Peyer's patch (tissue), 4 donors: ENCODE measurements at regions not wholly inside any gene's neighbourhood (a gene's known extent, or its start where the extent isn't known, plus 50 kb on each side); places are given as distances from the start of the nearest gene placed in this dataset.
"Not testable (repeated sequence)": the region's sequence is repeated elsewhere in the genome, so short reads cannot be mapped to it uniquely, and the experiment has no call there.

Experiments used
- DNase-seq, 3 donors: peaks; one replicate each; pipeline ENCODE4 v3.0.0-alpha.2; 2017 to 2019
- H3K27ac ChIP-seq, 4 donors: fragments of 200-600 bp; sonication (generic); one replicate each; pipeline ENCODE4 v1.5.1; 2016 to 2019
- H3K27me3 ChIP-seq, 2 donors: fragments of 200-600 bp; sonication (generic); one replicate each; pipeline ENCODE4 v1.5.1; 2019
- H3K36me3 ChIP-seq, 3 donors: fragments of 200-600 bp; sonication (generic); one replicate each; pipeline ENCODE4 v1.5.1; 2016 to 2019
- H3K4me1 ChIP-seq, 4 donors: fragments of 200-600 bp; sonication (generic); one replicate each; pipeline ENCODE4 v1.5.1; 2016 to 2019
- H3K4me3 ChIP-seq, 4 donors: fragments of 200-600 bp; sonication (generic); 1 replicate in 3 of 4; 2 replicates in 1 of 4; pipeline ENCODE4 v1.5.1; 2016 to 2019; ENCODE audit warnings: mild to moderate bottlenecking in 1 of 4
- H3K9me3 ChIP-seq, 4 donors: fragments of 200-600 bp; sonication (generic); one replicate each; pipeline ENCODE4 v1.5.1; 2016 to 2019; ENCODE audit warnings: mild to moderate bottlenecking in 1 of 4
- CTCF ChIP-seq, 6 experiments: fragments of 450-650 bp in 4 of 6; fragments of 200-600 bp in 2 of 6; sonication (generic) in 1 of 6; IDR thresholded peaks; one replicate each; pipeline ENCODE4 v1.5.1; 2017 to 2019; ENCODE audit warnings: antibody characterized with exemption in 6 of 6, mild to moderate bottlenecking in 3 of 6, moderate library complexity in 1 of 6
- POLR2A ChIP-seq, 2 donors: fragments of 450-650 bp; IDR thresholded peaks; one replicate each; pipeline ENCODE4 v1.5.1; 2017; ENCODE audit warnings: antibody characterized with exemption in 2 of 2, mild to moderate bottlenecking in 2 of 2, moderate library complexity in 2 of 2

GRCh38 chr5:113748403-113748802 lies 234.9 kb downstream of the YTHDC2 start:
- H3K4me1 ChIP-seq = no peaks in the 10 kb centered on the region
- no peaks in the 10 kb centered on the region for H3K27me3 ChIP-seq
- no peak for DNase-seq
- H3K36me3 ChIP-seq = no peaks in the 10 kb centered on the region
- no peak overlapping the region for H3K27ac ChIP-seq
- H3K9me3 ChIP-seq = no peaks in the 10 kb centered on the region
- no peak overlapping the region for H3K4me3 ChIP-seq
- TF ChIP-seq POLR2A (IDR thresholded peaks at IDR 0.05) = no peak
- no peak for TF ChIP-seq CTCF (IDR thresholded peaks at IDR 0.05)

GRCh38 chr5:113749334-113749733 lies 235.8 kb downstream of the YTHDC2 start:
- TF ChIP-seq CTCF (IDR thresholded peaks at IDR 0.05) = no peak
- TF ChIP-seq POLR2A (IDR thresholded peaks at IDR 0.05) = no peak
- Histone ChIP-seq H3K4me3 (no peak overlapping the region), H3K36me3 (no peaks in the 10 kb centered on the region), H3K27ac (no peak overlapping the region), H3K27me3 (no peaks in the 10 kb centered on the region), H3K4me1 (no peaks in the 10 kb centered on the region), H3K9me3 (no peaks in the 10 kb centered on the region)
- no peak for DNase-seq

- H3K9me3 ChIP-seq, H3K27me3 ChIP-seq, H3K27ac ChIP-seq, H3K36me3 ChIP-seq, H3K4me1 ChIP-seq, H3K4me3 ChIP-seq, DNase-seq: not testable (repeated sequence)
Observed at GRCh38 chr5:113753182-113753581, 239.7 kb downstream of the YTHDC2 start.

- no peaks in the 10 kb centered on the region for H3K27me3 ChIP-seq
- TF ChIP-seq CTCF (IDR thresholded peaks at IDR 0.05) (no peak), POLR2A (IDR thresholded peaks at IDR 0.05) (no peak)
Observed at GRCh38 chr5:113755516-113755915, 242.0 kb downstream of the YTHDC2 start.

GRCh38 chr5:113757508-113757907 lies 244.0 kb downstream of the YTHDC2 start:
- DNase-seq = no peak
- H3K4me1 ChIP-seq = no peaks in the 10 kb centered on the region
- H3K27me3 ChIP-seq = no peaks in the 10 kb centered on the region
- no peak overlapping the region for H3K4me3 ChIP-seq
- H3K9me3 ChIP-seq = no peaks in the 10 kb centered on the region
- no peak overlapping the region for H3K27ac ChIP-seq
- no peaks in the 10 kb centered on the region for H3K36me3 ChIP-seq
- no peak for TF ChIP-seq CTCF (IDR thresholded peaks at IDR 0.05)
- no peak for TF ChIP-seq POLR2A (IDR thresholded peaks at IDR 0.05)

More at GRCh38 chr5:113755516-113755915, 242.0 kb downstream of the YTHDC2 start:
- no peak overlapping the region for H3K4me3 ChIP-seq
- no peak overlapping the region for H3K27ac ChIP-seq
- DNase-seq = no peak
- H3K4me1 ChIP-seq = no peaks in the 10 kb centered on the region
- H3K36me3 ChIP-seq = no peaks in the 10 kb centered on the region
- H3K9me3 ChIP-seq = no peaks in the 10 kb centered on the region

GRCh38 chr5:113759505-113759904 lies 246.0 kb downstream of the YTHDC2 start:
- Histone ChIP-seq H3K36me3 (no peaks in the 10 kb centered on the region), H3K9me3 (no peaks in the 10 kb centered on the region), H3K4me3 (no peak overlapping the region), H3K27me3 (no peaks in the 10 kb centered on the region), H3K4me1 (no peaks in the 10 kb centered on the region), H3K27ac (no peak overlapping the region)
- DNase-seq = no peak
- no peak for TF ChIP-seq POLR2A (IDR thresholded peaks at IDR 0.05)
- TF ChIP-seq CTCF (IDR thresholded peaks at IDR 0.05) = no peak
